HepG2 (cell line): ENCODE measurements at regions not wholly inside any gene's neighbourhood (a gene's known extent, or its start where the extent isn't known, plus 50 kb on each side); places are given as distances from the start of the nearest gene placed in this dataset.

Source experiments
- CCDC6 ChIP-seq: sonication (generic); formaldehyde crosslinking; IDR thresholded peaks from 2 replicates; pipeline ENCODE4 v1.8.1; 2022; ENCODE audit warnings: mild to moderate bottlenecking, missing genetic modification reagents, moderate library complexity
- FIP1L1 ChIP-seq: fragments of 200-400 bp; formaldehyde crosslinking; IDR thresholded peaks from 2 replicates; pipeline ENCODE4 v1.6.1; 2018; ENCODE audit warnings: low read depth, mild to moderate bottlenecking, low read length, moderate library complexity, borderline replicate concordance; ENCODE audit not compliant: insufficient read depth
- KDM5B ChIP-seq: sonication (generic); formaldehyde crosslinking; IDR thresholded peaks from 2 replicates; pipeline ENCODE4 v1.4.0; 2020; ENCODE audit warnings: missing genetic modification reagents, mild to moderate bottlenecking, borderline replicate concordance
- MLXIP ChIP-seq: sonication (generic); formaldehyde crosslinking; IDR thresholded peaks from 2 replicates; pipeline ENCODE4 v1.9.0; 2021; ENCODE audit warnings: missing genetic modification reagents, borderline replicate concordance
- PRPF4 ChIP-seq: fragments of 200-400 bp; formaldehyde crosslinking; IDR thresholded peaks from 2 replicates; pipeline ENCODE4 v1.6.1; 2016; ENCODE audit warnings: low read length, low read depth; ENCODE audit not compliant: poor library complexity, severe bottlenecking
- SP140L ChIP-seq: sonication (generic); formaldehyde crosslinking; IDR thresholded peaks from 2 replicates; pipeline ENCODE4 v1.4.0; 2020; ENCODE audit warnings: missing genetic modification reagents, borderline replicate concordance
- ZNF138 ChIP-seq: sonication (generic); formaldehyde crosslinking; IDR thresholded peaks from 2 replicates; pipeline ENCODE4 v1.5.0; 2020; ENCODE audit warnings: mild to moderate bottlenecking, low read depth, missing genetic modification reagents
- ZNF282 ChIP-seq: fragments of 450-650 bp; IDR thresholded peaks from 2 replicates; pipeline ENCODE4 v1.6.1; 2018; ENCODE audit not compliant: partially characterized antibody
- ZNF7 ChIP-seq: IDR thresholded peaks from 2 replicates; pipeline ENCODE4 v1.6.1; 2016; ENCODE audit warnings: missing biosample characterization, missing genetic modification reagents
- ZNF766 ChIP-seq: sonication (generic); formaldehyde crosslinking; IDR thresholded peaks from 2 replicates; pipeline ENCODE4 v1.5.0; 2020; ENCODE audit warnings: missing genetic modification reagents, borderline replicate concordance
- ZNF816 ChIP-seq: sonication (generic); formaldehyde crosslinking; IDR thresholded peaks from 2 replicates; pipeline ENCODE4 v1.8.0; 2022; ENCODE audit warnings: missing genetic modification reagents, mild to moderate bottlenecking, borderline replicate concordance
- TF ChIP-seq, protein P1 (sequence below): sonication (generic); formaldehyde crosslinking; IDR thresholded peaks from 2 replicates; pipeline ENCODE4 v1.4.0; 2020; ENCODE audit warnings: missing genetic modification reagents
- TF ChIP-seq, protein P2 (sequence below): sonication (generic); formaldehyde crosslinking; IDR thresholded peaks from one replicate; pipeline ENCODE4 v1.5.1; 2020; ENCODE audit warnings: mild to moderate bottlenecking, missing genetic modification reagents; ENCODE audit errors: not compliant biosample characterization

GRCh38 chr10:121043124-121043849 lies 192.1 kb downstream of the WDR11 start (continued):
- TF ChIP-seq FIP1L1: 0 out of 2 replicates have a peak, but pooled peaks have one; percentile 27
- no peak for TF ChIP-seq ZNF816 (CRISPR knock-in tag)
- TF ChIP-seq MLXIP (CRISPR knock-in tag): no peak
- TF ChIP-seq ZNF7 (CRISPR knock-in tag): no peak
- TF ChIP-seq, protein P1, sequence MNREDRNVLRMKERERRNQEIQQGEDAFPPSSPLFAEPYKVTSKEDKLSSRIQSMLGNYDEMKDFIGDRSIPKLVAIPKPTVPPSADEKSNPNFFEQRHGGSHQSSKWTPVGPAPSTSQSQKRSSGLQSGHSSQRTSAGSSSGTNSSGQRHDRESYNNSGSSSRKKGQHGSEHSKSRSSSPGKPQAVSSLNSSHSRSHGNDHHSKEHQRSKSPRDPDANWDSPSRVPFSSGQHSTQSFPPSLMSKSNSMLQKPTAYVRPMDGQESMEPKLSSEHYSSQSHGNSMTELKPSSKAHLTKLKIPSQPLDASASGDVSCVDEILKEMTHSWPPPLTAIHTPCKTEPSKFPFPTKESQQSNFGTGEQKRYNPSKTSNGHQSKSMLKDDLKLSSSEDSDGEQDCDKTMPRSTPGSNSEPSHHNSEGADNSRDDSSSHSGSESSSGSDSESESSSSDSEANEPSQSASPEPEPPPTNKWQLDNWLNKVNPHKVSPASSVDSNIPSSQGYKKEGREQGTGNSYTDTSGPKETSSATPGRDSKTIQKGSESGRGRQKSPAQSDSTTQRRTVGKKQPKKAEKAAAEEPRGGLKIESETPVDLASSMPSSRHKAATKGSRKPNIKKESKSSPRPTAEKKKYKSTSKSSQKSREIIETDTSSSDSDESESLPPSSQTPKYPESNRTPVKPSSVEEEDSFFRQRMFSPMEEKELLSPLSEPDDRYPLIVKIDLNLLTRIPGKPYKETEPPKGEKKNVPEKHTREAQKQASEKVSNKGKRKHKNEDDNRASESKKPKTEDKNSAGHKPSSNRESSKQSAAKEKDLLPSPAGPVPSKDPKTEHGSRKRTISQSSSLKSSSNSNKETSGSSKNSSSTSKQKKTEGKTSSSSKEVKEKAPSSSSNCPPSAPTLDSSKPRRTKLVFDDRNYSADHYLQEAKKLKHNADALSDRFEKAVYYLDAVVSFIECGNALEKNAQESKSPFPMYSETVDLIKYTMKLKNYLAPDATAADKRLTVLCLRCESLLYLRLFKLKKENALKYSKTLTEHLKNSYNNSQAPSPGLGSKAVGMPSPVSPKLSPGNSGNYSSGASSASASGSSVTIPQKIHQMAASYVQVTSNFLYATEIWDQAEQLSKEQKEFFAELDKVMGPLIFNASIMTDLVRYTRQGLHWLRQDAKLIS: no peak
- peak; percentile 50; the same call in 1 of the 2 replicates for TF ChIP-seq SP140L (CRISPR knock-in tag)
- TF ChIP-seq ZNF138 (CRISPR knock-in tag): no peak
- TF ChIP-seq KDM5B: no peak; the same call in 1 of the 2 replicates
- TF ChIP-seq CCDC6: 0 out of 2 replicates have a peak, but pooled peaks have one; percentile 58
- TF ChIP-seq PRPF4: no peak
- TF ChIP-seq, protein P2, sequence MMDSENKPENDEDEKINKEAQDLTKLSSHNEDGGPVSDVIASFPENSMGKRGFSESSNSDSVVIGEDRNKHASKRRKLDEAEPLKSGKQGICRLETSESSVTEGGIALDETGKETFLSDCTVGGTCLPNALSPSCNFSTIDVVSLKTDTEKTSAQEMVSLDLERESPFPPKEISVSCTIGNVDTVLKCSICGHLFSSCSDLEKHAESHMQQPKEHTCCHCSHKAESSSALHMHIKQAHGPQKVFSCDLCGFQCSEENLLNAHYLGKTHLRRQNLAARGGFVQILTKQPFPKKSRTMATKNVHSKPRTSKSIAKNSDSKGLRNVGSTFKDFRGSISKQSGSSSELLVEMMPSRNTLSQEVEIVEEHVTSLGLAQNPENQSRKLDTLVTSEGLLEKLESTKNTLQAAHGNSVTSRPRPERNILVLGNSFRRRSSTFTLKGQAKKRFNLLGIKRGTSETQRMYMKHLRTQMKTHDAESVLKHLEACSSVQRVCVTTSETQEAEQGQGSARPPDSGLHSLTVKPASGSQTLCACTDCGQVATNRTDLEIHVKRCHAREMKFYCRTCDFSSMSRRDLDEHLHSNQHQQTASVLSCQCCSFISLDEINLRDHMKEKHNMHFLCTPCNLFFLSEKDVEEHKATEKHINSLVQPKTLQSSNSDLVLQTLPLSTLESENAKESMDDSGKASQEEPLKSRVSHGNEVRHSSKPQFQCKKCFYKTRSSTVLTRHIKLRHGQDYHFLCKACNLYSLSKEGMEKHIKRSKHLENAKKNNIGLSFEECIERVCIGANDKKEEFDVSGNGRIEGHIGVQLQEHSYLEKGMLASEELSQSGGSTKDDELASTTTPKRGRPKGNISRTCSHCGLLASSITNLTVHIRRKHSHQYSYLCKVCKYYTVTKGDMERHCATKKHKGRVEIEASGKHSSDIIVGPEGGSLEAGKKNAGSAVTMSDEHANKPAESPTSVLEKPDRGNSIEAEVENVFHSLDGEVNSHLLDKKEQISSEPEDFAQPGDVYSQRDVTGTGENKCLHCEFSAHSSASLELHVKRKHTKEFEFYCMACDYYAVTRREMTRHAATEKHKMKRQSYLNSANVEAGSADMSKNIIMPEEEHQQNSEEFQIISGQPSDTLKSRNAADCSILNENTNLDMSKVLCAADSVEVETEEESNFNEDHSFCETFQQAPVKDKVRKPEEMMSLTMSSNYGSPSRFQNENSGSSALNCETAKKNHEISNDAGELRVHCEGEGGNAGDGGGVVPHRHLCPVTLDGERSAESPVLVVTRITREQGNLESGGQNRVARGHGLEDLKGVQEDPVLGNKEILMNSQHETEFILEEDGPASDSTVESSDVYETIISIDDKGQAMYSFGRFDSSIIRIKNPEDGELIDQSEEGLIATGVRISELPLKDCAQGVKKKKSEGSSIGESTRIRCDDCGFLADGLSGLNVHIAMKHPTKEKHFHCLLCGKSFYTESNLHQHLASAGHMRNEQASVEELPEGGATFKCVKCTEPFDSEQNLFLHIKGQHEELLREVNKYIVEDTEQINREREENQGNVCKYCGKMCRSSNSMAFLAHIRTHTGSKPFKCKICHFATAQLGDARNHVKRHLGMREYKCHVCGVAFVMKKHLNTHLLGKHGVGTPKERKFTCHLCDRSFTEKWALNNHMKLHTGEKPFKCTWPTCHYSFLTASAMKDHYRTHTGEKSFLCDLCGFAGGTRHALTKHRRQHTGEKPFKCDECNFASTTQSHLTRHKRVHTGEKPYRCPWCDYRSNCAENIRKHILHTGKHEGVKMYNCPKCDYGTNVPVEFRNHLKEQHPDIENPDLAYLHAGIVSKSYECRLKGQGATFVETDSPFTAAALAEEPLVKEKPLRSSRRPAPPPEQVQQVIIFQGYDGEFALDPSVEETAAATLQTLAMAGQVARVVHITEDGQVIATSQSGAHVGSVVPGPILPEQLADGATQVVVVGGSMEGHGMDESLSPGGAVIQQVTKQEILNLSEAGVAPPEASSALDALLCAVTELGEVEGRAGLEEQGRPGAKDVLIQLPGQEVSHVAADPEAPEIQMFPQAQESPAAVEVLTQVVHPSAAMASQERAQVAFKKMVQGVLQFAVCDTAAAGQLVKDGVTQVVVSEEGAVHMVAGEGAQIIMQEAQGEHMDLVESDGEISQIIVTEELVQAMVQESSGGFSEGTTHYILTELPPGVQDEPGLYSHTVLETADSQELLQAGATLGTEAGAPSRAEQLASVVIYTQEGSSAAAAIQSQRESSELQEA (CRISPR knock-in tag): no peak
- no peak for TF ChIP-seq ZNF282
- TF ChIP-seq ZNF766 (CRISPR knock-in tag): 0 out of 2 replicates have a peak, but pooled peaks have one; percentile 51
